HG02798 (cell line): ENCODE measurements at regions not wholly inside any gene's neighbourhood (a gene's known extent, or its start where the extent isn't known, plus 50 kb on each side); places are given as distances from the start of the nearest gene placed in this dataset.
"Not testable (repeated sequence)": the region's sequence is repeated elsewhere in the genome, so short reads cannot be mapped to it uniquely, and the experiment has no call there.

Experiments
- ATAC-seq: cut with Tn5 transposase; IDR thresholded peaks from one replicate; pipeline ENCODE4 v1.9.1; 2021; ENCODE audit warnings: mild to moderate bottlenecking; ENCODE audit not compliant: unreplicated experiment, poor library complexity

- no peak for ATAC-seq
Measured at GRCh38 chr16:22674832-22675191, 139.2 kb upstream of the HS3ST2 start.

GRCh38 chr16:22675745-22676540 is 138.0 kb upstream of the HS3ST2 start:
- no peak for ATAC-seq

DNA sequence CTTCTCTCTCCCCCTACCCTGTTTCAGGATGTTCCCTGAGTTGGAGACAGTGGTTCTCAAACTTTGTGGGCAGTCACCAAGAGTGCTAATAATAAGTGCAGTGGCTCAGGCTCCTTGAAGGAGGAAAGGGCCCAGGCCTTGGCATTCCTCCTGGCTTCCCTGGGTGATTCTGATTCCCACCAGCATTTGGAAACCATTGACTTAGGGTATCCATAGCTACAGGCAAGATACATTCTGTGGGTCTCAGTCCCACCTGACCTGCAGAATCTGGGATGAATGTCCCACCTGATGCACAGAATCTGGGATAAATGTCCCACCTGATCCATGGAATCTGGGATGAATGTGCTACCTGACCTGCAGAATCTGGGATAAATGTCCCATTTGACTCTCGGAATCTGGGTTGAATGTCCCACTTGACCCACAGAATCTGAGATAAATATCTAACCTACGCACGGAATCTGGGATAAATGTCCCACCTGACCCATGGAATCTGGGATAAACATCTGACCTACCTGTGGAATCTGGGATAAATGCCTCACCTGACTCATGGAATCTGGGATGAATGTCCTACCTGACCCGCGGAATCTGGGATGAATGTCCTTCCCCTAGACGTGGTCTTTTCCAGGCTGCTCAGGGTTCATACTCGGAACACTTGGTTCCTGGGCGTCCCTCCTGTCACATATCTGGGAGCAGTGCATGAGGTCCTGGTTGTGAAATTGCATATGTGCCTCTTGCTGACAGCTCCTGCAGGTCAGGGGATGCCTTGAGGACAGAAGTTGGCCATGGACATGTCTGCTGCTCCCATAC is 136.7 kb upstream of the HS3ST2 start:
- ATAC-seq = no peak

DNA sequence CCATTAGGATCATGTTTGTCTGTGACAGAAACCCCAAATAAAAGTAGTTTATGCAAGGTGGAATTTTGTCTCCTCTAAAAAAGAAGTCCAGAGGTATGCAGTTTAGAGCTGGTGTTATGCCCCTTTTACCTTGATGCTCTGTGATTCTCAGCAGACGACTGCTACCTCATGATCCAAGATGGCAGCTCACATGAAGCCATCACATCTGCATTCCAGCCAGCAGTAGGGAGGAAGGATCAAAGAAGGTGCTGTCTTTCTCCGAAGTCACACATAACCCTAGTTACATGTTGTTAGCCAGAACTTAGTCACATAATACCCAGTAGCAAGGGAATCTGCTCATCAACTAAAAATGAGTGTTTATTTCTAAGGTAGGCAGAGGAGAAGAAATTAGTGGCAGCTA is 135.7 kb upstream of the HS3ST2 start:
- no peak for ATAC-seq

GRCh38 chr16:22681554-22682291 is 132.2 kb upstream of the HS3ST2 start:
- no peak for ATAC-seq

GRCh38 chr16:22683258-22683657 is 130.7 kb upstream of the HS3ST2 start:
- ATAC-seq = no peak

- ATAC-seq = no peak
Measured at GRCh38 chr16:22683730-22684573, 130.0 kb upstream of the HS3ST2 start.

DNA sequence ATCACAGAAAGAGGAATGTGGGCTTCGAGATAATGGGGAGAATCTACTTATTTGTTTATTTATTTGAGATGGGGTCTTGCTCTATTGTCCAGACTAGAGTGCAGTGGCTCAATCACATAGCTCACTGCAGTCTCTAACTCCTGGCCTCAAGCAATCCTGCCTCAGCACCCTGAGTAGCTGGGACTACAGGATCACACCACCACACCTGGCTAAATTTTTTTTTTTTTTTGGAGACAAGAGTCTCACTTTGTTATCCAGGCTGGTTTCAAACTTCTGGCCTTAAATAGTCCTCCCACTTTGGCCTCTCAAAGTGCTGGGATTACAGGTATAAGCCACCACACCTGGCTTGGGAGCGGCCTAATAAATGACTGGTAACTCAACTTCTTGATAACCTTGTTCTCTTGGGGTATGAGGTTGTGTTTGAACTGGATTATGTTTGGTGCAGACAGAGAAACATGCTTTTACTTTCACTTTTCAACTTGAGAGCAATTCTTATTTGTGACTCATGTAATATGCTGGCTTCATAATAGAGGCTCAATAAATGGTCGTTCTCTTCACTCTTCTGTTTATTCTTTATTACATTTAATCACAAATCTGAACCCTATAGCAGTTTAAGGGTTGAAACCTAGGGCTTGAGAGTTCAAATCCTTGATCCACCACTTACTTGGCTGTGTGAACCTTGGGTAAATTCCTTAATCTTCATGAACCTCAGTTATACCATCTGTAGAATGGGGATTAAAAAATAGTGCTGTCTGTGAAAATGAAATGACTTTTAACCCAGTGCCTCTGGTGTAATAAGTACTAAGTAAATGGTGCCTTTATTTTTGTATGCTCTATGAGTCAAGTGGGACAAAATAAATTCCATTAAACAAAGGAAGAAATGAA is 129.1 kb upstream of the HS3ST2 start:
- ATAC-seq = no peak

DNA sequence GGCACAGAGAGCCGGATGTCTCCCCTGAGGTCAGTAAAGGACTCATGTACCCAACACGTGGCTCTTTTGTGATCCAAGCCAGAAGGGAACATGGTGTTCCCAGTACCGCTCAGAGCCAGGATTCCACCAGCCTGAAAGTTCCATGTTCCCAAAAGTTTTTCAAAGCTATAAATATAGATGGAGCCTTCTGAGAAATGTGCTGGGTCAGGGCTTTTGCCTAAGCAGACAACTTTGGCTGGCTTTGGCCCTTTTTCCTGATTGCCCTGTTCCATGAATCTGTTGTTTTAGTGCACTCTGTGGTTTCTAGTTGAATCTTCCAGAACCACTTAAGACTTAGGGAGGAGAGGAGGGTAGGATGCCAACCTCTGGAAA is 128.5 kb upstream of the HS3ST2 start:
- ATAC-seq = no peak

DNA sequence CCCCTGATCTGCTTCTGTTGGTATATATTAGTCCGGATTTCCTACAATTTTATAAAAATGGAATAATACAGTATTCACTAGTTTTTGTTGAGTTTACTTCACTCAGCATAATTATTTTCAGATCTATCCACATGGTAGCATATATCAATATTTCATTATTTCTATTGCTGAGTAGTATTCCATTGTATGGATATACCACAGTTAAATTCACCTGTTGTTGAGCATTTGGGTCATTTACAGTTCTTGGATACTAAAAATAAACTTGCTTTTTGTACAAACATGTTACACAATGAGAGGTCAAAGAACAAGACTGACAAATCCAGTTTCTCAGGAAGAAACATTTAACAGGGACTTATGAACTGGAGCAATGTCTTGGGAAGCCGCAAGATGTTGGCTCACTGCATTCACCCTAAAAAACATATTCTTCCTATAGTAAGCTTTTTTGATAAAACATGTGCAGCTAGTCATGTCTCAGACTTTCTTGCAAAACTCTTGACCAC is 126.9 kb upstream of the HS3ST2 start:
- no peak for ATAC-seq

DNA sequence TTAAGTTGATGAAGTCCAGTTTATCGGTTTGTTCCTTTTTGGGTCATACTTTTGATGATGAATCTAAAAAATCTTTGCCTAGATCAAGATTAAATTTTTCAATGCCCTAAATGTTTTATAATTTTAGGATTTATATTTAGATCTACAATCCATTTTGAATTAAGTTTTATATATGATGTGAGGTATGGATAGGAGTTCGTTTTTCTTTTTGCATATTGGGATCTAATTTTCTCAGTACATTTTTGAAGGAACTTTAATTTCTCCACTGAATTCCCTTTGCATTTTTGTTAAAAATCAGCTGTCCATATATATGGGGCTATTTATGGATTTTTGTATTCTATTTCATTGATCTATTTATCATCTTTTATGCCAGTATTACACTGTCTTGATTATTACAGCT is 125.5 kb upstream of the HS3ST2 start:
- ATAC-seq = no peak

DNA sequence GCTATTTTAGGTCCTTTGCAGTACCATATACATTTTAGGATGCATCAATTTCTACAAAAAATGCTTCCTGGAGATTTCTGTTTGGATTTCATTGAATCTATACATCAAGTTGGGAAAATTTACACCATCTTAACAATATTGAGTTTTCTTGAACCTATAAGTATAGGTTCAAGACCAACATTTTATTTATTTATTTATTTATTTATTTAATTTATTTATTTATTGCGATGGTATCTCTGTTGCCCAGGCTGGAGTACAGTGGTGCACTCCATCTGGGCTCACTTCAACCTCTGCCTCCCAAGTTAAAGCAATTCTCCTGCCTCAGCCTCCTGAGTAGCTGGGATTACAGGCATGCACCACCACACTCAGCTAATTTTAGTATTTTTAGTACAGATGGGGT is 125.0 kb upstream of the HS3ST2 start:
- no peak for ATAC-seq

GRCh38 chr16:22691335-22691734 is 122.6 kb upstream of the HS3ST2 start:
- no peak for ATAC-seq

DNA sequence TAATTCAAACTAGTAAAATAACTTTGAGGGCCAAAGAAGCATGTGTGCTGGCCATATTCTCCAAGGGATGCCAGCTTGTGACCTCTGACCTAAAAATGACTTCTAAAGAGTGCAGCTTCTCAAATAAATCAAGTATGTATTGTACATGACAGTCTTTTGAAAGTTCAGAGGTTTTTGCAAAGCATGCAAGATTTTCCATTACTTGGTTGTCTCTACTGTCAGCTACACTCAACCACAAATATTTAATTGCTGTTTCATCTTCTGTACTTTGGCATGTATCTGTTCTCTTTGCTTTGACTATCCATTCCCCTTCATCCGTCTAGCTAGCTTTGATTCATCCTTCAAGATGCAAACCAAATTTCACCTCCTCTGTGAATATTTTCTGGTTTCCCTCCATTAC is 121.9 kb upstream of the HS3ST2 start:
- ATAC-seq = no peak

- no peak for ATAC-seq
Measured at GRCh38 chr16:22692916-22693637, 120.9 kb upstream of the HS3ST2 start.

GRCh38 chr16:22693638-22694340 is 120.2 kb upstream of the HS3ST2 start:
- ATAC-seq = no peak

DNA sequence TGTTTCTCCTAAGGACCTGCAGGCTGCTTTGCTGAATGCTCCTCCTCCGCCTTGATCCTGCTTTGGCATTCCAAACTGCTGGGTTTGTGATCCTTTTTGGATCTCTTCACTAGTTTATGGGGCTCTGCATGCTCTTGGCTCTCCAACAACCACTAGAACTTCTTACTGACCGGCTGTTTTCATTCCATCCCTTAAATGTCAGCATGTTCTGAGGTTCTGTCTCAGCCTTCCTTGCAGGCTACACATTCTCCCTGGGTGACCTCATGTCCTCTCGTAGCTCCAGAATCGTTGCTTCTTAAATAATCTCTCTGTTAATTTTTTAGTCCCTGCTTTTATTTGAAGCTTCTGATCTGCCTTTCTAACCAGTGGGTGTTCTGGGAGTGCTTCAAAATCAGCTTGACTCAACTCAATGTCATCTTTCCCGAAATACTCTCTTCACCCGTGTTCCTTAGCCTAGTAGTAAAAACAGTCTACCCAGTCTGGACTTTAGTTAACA is 119.0 kb upstream of the HS3ST2 start:
- ATAC-seq = no peak

DNA sequence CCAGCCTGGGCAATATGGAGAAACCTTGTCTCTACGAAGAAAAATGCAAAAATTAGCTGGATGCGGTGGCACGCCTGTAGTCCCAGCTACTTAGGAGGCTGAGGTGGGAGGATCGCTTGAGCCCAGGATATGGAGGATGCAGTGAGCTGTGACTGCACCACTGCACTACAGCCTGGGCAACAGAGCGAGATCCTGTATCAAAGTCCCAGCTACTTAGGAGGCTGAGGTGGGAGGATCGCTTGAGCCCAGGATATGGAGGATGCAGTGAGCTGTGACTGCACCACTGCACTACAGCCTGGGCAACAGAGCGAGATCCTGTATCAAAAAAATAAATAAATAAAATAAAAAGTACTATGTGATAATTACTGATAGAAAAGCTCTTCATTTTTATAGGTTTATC is 118.2 kb upstream of the HS3ST2 start:
- ATAC-seq = not testable (repeated sequence)
